ENCODE measurements at regions not wholly inside any gene's neighbourhood (a gene's known extent, or its start where the extent isn't known, plus 50 kb on each side); places are given as distances from the start of the nearest gene placed in this dataset.
"Not testable (repeated sequence)": the region's sequence is repeated elsewhere in the genome, so short reads cannot be mapped to it uniquely, and the experiment has no call there.

GRCh38 chr18:54465502-54465901, 107.8 kb downstream of the C18orf54 start:
- no peak for TF ChIP-seq CTCF (IDR thresholded peaks at IDR 0.05; ENCODE audit: borderline replicate concordance, insufficient read depth, low read depth, low read length)
- no peak overlapping the region for H3K4me3 ChIP-seq (ENCODE audit: low read depth, low read length)

GRCh38 chr18:54466248-54467005, 108.7 kb downstream of the C18orf54 start:
- TF ChIP-seq CTCF (IDR thresholded peaks at IDR 0.05; ENCODE audit: borderline replicate concordance, insufficient read depth, low read depth, low read length), result no peak
- H3K4me3 ChIP-seq (ENCODE audit: low read depth, low read length), result no peak overlapping the region

GRCh38 chr18:54479365-54479764, 111.7 kb upstream of the DYNAP start:
- no peak overlapping the region for H3K4me3 ChIP-seq (ENCODE audit: low read depth, low read length)
- no peak for TF ChIP-seq CTCF (IDR thresholded peaks at IDR 0.05; ENCODE audit: borderline replicate concordance, insufficient read depth, low read depth, low read length)

GRCh38 chr18:54480616-54481015, 110.4 kb upstream of the DYNAP start:
- no peak overlapping the region for H3K4me3 ChIP-seq (ENCODE audit: low read depth, low read length)
- no peak for TF ChIP-seq CTCF (IDR thresholded peaks at IDR 0.05; ENCODE audit: borderline replicate concordance, insufficient read depth, low read depth, low read length)

GRCh38 chr18:54502451-54502850, 88.6 kb upstream of the DYNAP start:
- H3K4me3 ChIP-seq (ENCODE audit: low read depth, low read length), result not testable (repeated sequence)

GRCh38 chr18:54503131-54503894, 87.7 kb upstream of the DYNAP start:
- H3K4me3 ChIP-seq (ENCODE audit: low read depth, low read length), result no peak overlapping the region
- TF ChIP-seq CTCF (IDR thresholded peaks at IDR 0.05; ENCODE audit: borderline replicate concordance, insufficient read depth, low read depth, low read length), result no peak

GRCh38 chr18:54506516-54507261, 84.4 kb upstream of the DYNAP start:
- TF ChIP-seq CTCF (IDR thresholded peaks at IDR 0.05; ENCODE audit: borderline replicate concordance, insufficient read depth, low read depth, low read length), result no peak
- H3K4me3 ChIP-seq (ENCODE audit: low read depth, low read length), result no peak overlapping the region
